GM23338 (cell line): ENCODE measurements at regions not wholly inside any gene's neighbourhood (a gene's known extent, or its start where the extent isn't known, plus 50 kb on each side); places are given as distances from the start of the nearest gene placed in this dataset.

ENCODE experiments used
- ATAC-seq: fragments of 200-7000 bp; cut with Tn5 transposase; 3 replicates; pipeline ENCODE4 v1.9.1; 2020
- DNase-seq: peaks from one replicate; pipeline ENCODE4 v3.0.0-alpha.2; 2015; ENCODE audit warnings: low spot score
- H2AFZ ChIP-seq: fragments of 200-600 bp; sonication (generic); 2 replicates; pipeline ENCODE4 v1.8.0; 2016; ENCODE audit warnings: antibody characterized with exemption, mild to moderate bottlenecking, moderate library complexity
- H3F3A ChIP-seq: fragments of 200-600 bp; sonication (generic); replicated peaks from 2 replicates; pipeline ENCODE4 v1.8.0; 2017; ENCODE audit warnings: antibody characterized with exemption, mixed run types, low read depth
- H3K27ac ChIP-seq: fragments of 200-600 bp; sonication (generic); 2 replicates; pipeline ENCODE4 v1.6.1; 2016; ENCODE audit warnings: low read depth
- H3K27me3 ChIP-seq: fragments of 200-600 bp; sonication (generic); 2 replicates; pipeline ENCODE4 v1.8.0; 2016; ENCODE audit warnings: mild to moderate bottlenecking, mixed run types, moderate library complexity; ENCODE audit not compliant: insufficient read depth
- H3K36me3 ChIP-seq: fragments of 200-600 bp; sonication (generic); 2 replicates; pipeline ENCODE4 v1.8.0; 2016; ENCODE audit warnings: mild to moderate bottlenecking; ENCODE audit not compliant: insufficient read depth
- H3K4me1 ChIP-seq: fragments of 200-600 bp; sonication (generic); 2 replicates; pipeline ENCODE4 v1.8.0; 2016; ENCODE audit warnings: mild to moderate bottlenecking, moderate library complexity; ENCODE audit not compliant: insufficient read depth
- H3K4me2 ChIP-seq: fragments of 200-600 bp; sonication (generic); 2 replicates; pipeline ENCODE4 v1.7.1; 2017; ENCODE audit warnings: mixed run types
- H3K4me3 ChIP-seq: fragments of 200-600 bp; sonication (generic); 2 replicates; pipeline ENCODE4 v1.6.1; 2016; ENCODE audit warnings: mixed run types
- H3K79me2 ChIP-seq: fragments of 200-600 bp; sonication (generic); replicated peaks from 2 replicates; pipeline ENCODE4 v1.8.0; 2017; ENCODE audit warnings: mild to moderate bottlenecking; ENCODE audit not compliant: insufficient read depth
- H3K9me2 ChIP-seq: fragments of 200-600 bp; sonication (generic); 2 replicates; pipeline ENCODE4 v1.8.0; 2017; ENCODE audit not compliant: insufficient read depth
- H4K20me1 ChIP-seq: fragments of 200-600 bp; sonication (generic); replicated peaks from 2 replicates; pipeline ENCODE4 v1.8.0; 2017; ENCODE audit warnings: mild to moderate bottlenecking; ENCODE audit not compliant: insufficient read depth
- H3K27ac Mint-ChIP-seq: 2 replicates; pipeline ENCODE4 v1.8.0; 2020; ENCODE audit warnings: inconsistent platforms, mild to moderate bottlenecking, moderate library complexity, mixed read lengths
- H3K27me3 Mint-ChIP-seq: 3 replicates; pipeline ENCODE4 v1.8.0; 2022; ENCODE audit warnings: low read depth, mild to moderate bottlenecking, moderate library complexity, mixed read lengths, inconsistent platforms; ENCODE audit not compliant: insufficient read depth, poor library complexity
- H3K36me3 Mint-ChIP-seq: 3 replicates; pipeline ENCODE4 v1.8.0; 2021; ENCODE audit warnings: low read depth, mild to moderate bottlenecking, inconsistent platforms, moderate library complexity, mixed read lengths
- H3K4me1 Mint-ChIP-seq: 3 replicates; pipeline ENCODE4 v1.8.0; 2020; ENCODE audit warnings: mild to moderate bottlenecking, inconsistent platforms, mixed read lengths
- H3K4me3 Mint-ChIP-seq: 3 replicates; pipeline ENCODE4 v1.8.0; 2021; ENCODE audit warnings: moderate library complexity, mild to moderate bottlenecking, inconsistent platforms, mixed read lengths
- H3K9me3 Mint-ChIP-seq: 3 replicates; pipeline ENCODE4 v1.8.0; 2020; ENCODE audit warnings: moderate library complexity, mild to moderate bottlenecking, inconsistent platforms, mixed read lengths
- CREB1 ChIP-seq: fragments of 250-450 bp; sonication (Bioruptor Pico); IDR thresholded peaks from 2 replicates; pipeline ENCODE4 v1.5.0; 2020; ENCODE audit warnings: low read depth, mild to moderate bottlenecking, moderate library complexity
- CTCF ChIP-seq, 2 experiments: fragments of 200-600 bp in 1 of 2; sonication (generic) in 1 of 2; conservative IDR thresholded peaks; 2 replicates each; pipeline versions ENCODE4 v1.5.1 to v1.6.1; 2016 to 2017; ENCODE audit warnings: antibody characterized with exemption in 2 of 2, low read depth in 2 of 2, mild to moderate bottlenecking in 2 of 2, moderate library complexity in 1 of 2
- EZH2 ChIP-seq: fragments of 200-600 bp; sonication (generic); IDR thresholded peaks from one replicate; pipeline ENCODE4 v1.8.0; 2017; ENCODE audit warnings: antibody characterized with exemption, mild to moderate bottlenecking, low read depth; ENCODE audit not compliant: unreplicated experiment
- EZH2phosphoT487 ChIP-seq: fragments of 200-600 bp; sonication (generic); IDR thresholded peaks from one replicate; pipeline ENCODE4 v1.8.1; 2018; ENCODE audit warnings: antibody characterized with exemption; ENCODE audit not compliant: unreplicated experiment
- JUNB ChIP-seq: IDR thresholded peaks from one replicate; pipeline ENCODE4 v1.6.1; 2016; ENCODE audit warnings: antibody characterized with exemption; ENCODE audit not compliant: unreplicated experiment
- NANOG ChIP-seq: IDR thresholded peaks from 2 replicates; pipeline ENCODE4 v1.6.1; 2016; ENCODE audit warnings: antibody characterized with exemption, borderline replicate concordance
- POLR2AphosphoS5 ChIP-seq: IDR thresholded peaks from 2 replicates; pipeline ENCODE4 v1.6.1; 2016; ENCODE audit warnings: antibody characterized with exemption, low read depth
- REST ChIP-seq: IDR thresholded peaks from one replicate; pipeline ENCODE4 v1.6.1; 2018; ENCODE audit warnings: antibody characterized with exemption; ENCODE audit not compliant: unreplicated experiment
- STAT1 ChIP-seq: IDR thresholded peaks from one replicate; pipeline ENCODE4 v1.6.1; 2016; ENCODE audit warnings: antibody characterized with exemption; ENCODE audit not compliant: unreplicated experiment
- ZNF114 ChIP-seq: fragments of 250-450 bp; sonication (Bioruptor Pico); IDR thresholded peaks from 2 replicates; pipeline ENCODE4 v1.5.0; 2020; ENCODE audit warnings: mild to moderate bottlenecking, moderate library complexity
- ZNF331 ChIP-seq: fragments of 250-450 bp; sonication (Bioruptor Pico); IDR thresholded peaks from 2 replicates; pipeline ENCODE4 v1.5.0; 2020; ENCODE audit warnings: low read depth, mild to moderate bottlenecking, moderate library complexity

- TF ChIP-seq REST: no peak
- TF ChIP-seq POLR2AphosphoS5: no peak
- no peak for TF ChIP-seq ZNF331
- TF ChIP-seq EZH2: no peak
- TF ChIP-seq JUNB: no peak
- no peak for TF ChIP-seq NANOG
- no peak for TF ChIP-seq EZH2phosphoT487
- TF ChIP-seq ZNF114: no peak
- no peak for TF ChIP-seq CREB1 (CRISPR knock-in tag)
- no peak for TF ChIP-seq STAT1
These were observed 139.3 kb upstream of the SLIT3 start (continued) for GRCh38 chr5:169440107-169440705.

- no peaks in the 10 kb centered on the region for H3K27me3 ChIP-seq
- TF ChIP-seq EZH2phosphoT487 (no peak), CTCF (conservative IDR thresholded peaks at IDR 0.05; ENCODE audit: low read depth in 2 of 2) (no peak)
- Mint-ChIP-seq H3K27me3 (no peaks in the 10 kb centered on the region), H3K4me3 (no peak overlapping the region), H3K36me3 (no peaks in the 10 kb centered on the region), H3K9me3 (no peaks in the 10 kb centered on the region), H3K4me1 (no peaks in the 10 kb centered on the region), H3K27ac (no peak overlapping the region)
- H3K36me3 ChIP-seq: no peaks in the 10 kb centered on the region
- DNase-seq: no peak
- H3K4me3 ChIP-seq: no peak overlapping the region
- H3F3A ChIP-seq: no peaks in the 10 kb centered on the region
- no peaks in the 10 kb centered on the region for H3K79me2 ChIP-seq
- no peak overlapping the region for H2AFZ ChIP-seq
- peaks cover 12% of the 10 kb centered on the region; the same call in 1 of the 2 replicates for H3K9me2 ChIP-seq
- no peak for ATAC-seq
- no peaks in the 10 kb centered on the region for H4K20me1 ChIP-seq
- no peaks in the 10 kb centered on the region for H3K4me1 ChIP-seq
- no peak overlapping the region for H3K4me2 ChIP-seq
- H3K27ac ChIP-seq: no peak overlapping the region
These were observed 138.4 kb upstream of the SLIT3 start for GRCh38 chr5:169439362-169439761.
